Tongue (tissue), 2 donors: ENCODE measurements at regions not wholly inside any gene's neighbourhood (a gene's known extent, or its start where the extent isn't known, plus 50 kb on each side); places are given as distances from the start of the nearest gene placed in this dataset. TPM values are rescaled to one million over a fixed set of nuclear protein-coding genes. Genes with fewer than 3 reads are reported as not detected.

Experiments
- DNase-seq: peaks from one replicate; pipeline ENCODE4 v3.0.0-alpha.2; 2015
- small RNA-seq: library from RNA; depleted of rRNA; stranded (forward); fragments of <200 nt; gene quantifications from one replicate; pipeline ENCODE3, GENCODE V24; 2014; ENCODE audit warnings: low replicate concordance

GRCh38 chr14:62557416-62557815 lies 487.8 kb downstream of the KCNH5 start:
- DNase-seq, result no peak

GRCh38 chr14:62558451-62558850 lies 486.8 kb downstream of the KCNH5 start:
- DNase-seq, result peak; percentile 22

- no peak for DNase-seq
Observed at GRCh38 chr14:62585247-62585646, 460.0 kb downstream of the KCNH5 start.

GRCh38 chr14:62592877-62593276 lies 452.4 kb downstream of the KCNH5 start:
- DNase-seq, result no peak

- no peak for DNase-seq
Observed at GRCh38 chr14:62597143-62597542, 448.1 kb downstream of the KCNH5 start.

GRCh38 chr14:62599616-62600385 lies 445.5 kb downstream of the KCNH5 start:
- DNase-seq, result no peak

GRCh38 chr14:62602712-62603111 lies 442.5 kb downstream of the KCNH5 start:
- DNase-seq, result no peak

- DNase-seq, result no peak
Observed at GRCh38 chr14:62604524-62604923, 440.7 kb downstream of the KCNH5 start.

- DNase-seq, result no peak
Observed at GRCh38 chr14:62614122-62614521, 431.1 kb downstream of the KCNH5 start.

GRCh38 chr14:62616668-62617067 lies 428.6 kb downstream of the KCNH5 start:
- DNase-seq, result no peak

GRCh38 chr14:62626416-62626815 lies 418.8 kb downstream of the KCNH5 start:
- DNase-seq, result no peak

GRCh38 chr14:62629176-62629725 lies 416.0 kb downstream of the KCNH5 start:
- DNase-seq, result no peak

- no peak for DNase-seq
Observed at GRCh38 chr14:62631176-62631575, 414.1 kb downstream of the KCNH5 start.

GRCh38 chr14:62632771-62633170 lies 412.5 kb downstream of the KCNH5 start:
- no peak for DNase-seq

GRCh38 chr14:62645649-62646048 lies 399.6 kb downstream of the KCNH5 start:
- no peak for DNase-seq

Small RNA genes lying in the stretch of these regions (small RNA-seq; reads per million reads assigned to genes)
- gene AL389895.1, result not detected
